NB4 (cell line): ENCODE measurements at regions not wholly inside any gene's neighbourhood (a gene's known extent, or its start where the extent isn't known, plus 50 kb on each side); places are given as distances from the start of the nearest gene placed in this dataset.

Source experiments
- DNase-seq: peaks from one replicate; pipeline ENCODE4 v3.0.0; 2010; ENCODE audit warnings: low read depth
- H3K4me3 ChIP-seq: one replicate; pipeline ENCODE4 v1.5.1; 2011; ENCODE audit warnings: mild to moderate bottlenecking, low read depth, low read length, moderate library complexity
- CTCF ChIP-seq: IDR thresholded peaks from one replicate; pipeline ENCODE4 v1.5.1; 2012; ENCODE audit warnings: low read depth, low read length
- MAX ChIP-seq: IDR thresholded peaks from 2 replicates; pipeline ENCODE4 v1.6.1; 2011; ENCODE audit warnings: low read depth, low read length
- MYC ChIP-seq: IDR thresholded peaks from 2 replicates; pipeline ENCODE4 v1.6.1; 2011; ENCODE audit warnings: low read depth, low read length
- POLR2A ChIP-seq: IDR thresholded peaks from 2 replicates; pipeline ENCODE4 v1.6.1; 2011; ENCODE audit warnings: mild to moderate bottlenecking; ENCODE audit not compliant: insufficient read length; ENCODE audit errors: extremely low read depth

GRCh38 chr12:93176610-93177126, 201.1 kb upstream of the NUDT4 start:
- TF ChIP-seq MAX (no peak), MYC (no peak), POLR2A (no peak), CTCF (no peak)
- DNase-seq: no peak
- no peak overlapping the region for H3K4me3 ChIP-seq

GRCh38 chr12:93177208-93178153, 200.2 kb upstream of the NUDT4 start:
- DNase-seq: no peak
- TF ChIP-seq POLR2A (no peak), MYC (no peak), CTCF (no peak), MAX (no peak)
- no peak overlapping the region for H3K4me3 ChIP-seq

GRCh38 chr12:93178154-93178878, 199.4 kb upstream of the NUDT4 start:
- TF ChIP-seq MAX (0 out of 2 replicates have a peak, but pooled peaks have one; percentile 12), CTCF (no peak)
- H3K4me3 ChIP-seq: no peak overlapping the region
- DNase-seq: peak; percentile 37

GRCh38 chr12:93179792-93180191, 197.9 kb upstream of the NUDT4 start:
- no peak for DNase-seq
- TF ChIP-seq MAX (no peak), MYC (no peak), POLR2A (no peak), CTCF (no peak)
- H3K4me3 ChIP-seq: no peak overlapping the region

GRCh38 chr12:93180566-93180965, 197.2 kb upstream of the NUDT4 start:
- no peak for DNase-seq
- no peak overlapping the region for H3K4me3 ChIP-seq
- TF ChIP-seq MYC (no peak), MAX (no peak), CTCF (no peak), POLR2A (no peak)
